ENCODE measurements at regions not wholly inside any gene's neighbourhood (a gene's known extent, or its start where the extent isn't known, plus 50 kb on each side); places are given as distances from the start of the nearest gene placed in this dataset.

GRCh38 chr5:96611946-96612345, 50.2 kb upstream of the CAST start:
- Histone ChIP-seq H3K4me1 (peaks cover 21% of the 10 kb centered on the region), H3K4me2 (no peak overlapping the region), H3K4me3 (no peak overlapping the region), H3K27ac (peak overlapping the region in 1 of 2 experiments; percentile 38; a peak in 2 of 6 replicates), H3K9me3 (0 out of 3 replicates have a peak, but pooled peaks cover 3% of the 10 kb centered on the region)
- 12% methylated on average over 2 of the region's 2 CpGs for WGBS (ENCODE audit: missing lambda C conversion rate)
- ATAC-seq: no peak
- POLR2A ChIA-PET: no interaction called here
- TF ChIP-seq RAD21 (conservative IDR thresholded peaks at IDR 0.05 in 1 of 2, IDR thresholded peaks at IDR 0.05 in 1 of 2) (peak; percentile 20 to 41; a peak in 3 of 5 replicates), POLR2AphosphoS2 (conservative IDR thresholded peaks at IDR 0.05; ENCODE audit: low read length) (no peak), SMC3 (IDR thresholded peaks at IDR 0.05) (0 out of 3 replicates have a peak, but pooled peaks have one; percentile 31), RARB (CRISPR knock-in tag; IDR thresholded peaks at IDR 0.05) (no peak), KDM5A (IDR thresholded peaks at IDR 0.05) (no peak)
- FAIRE-seq: no peak
- DNase-seq (ENCODE audit: low read depth in 1 of 2, low spot score in 1 of 2): no peak
- CTCF ChIA-PET: interaction anchor here (0.6 to 8.7 kb wide), 6 partner anchors 10 to 733 kb away, joined by 3 to 155 read pairs (median 8); no protein-coding TSS in a partner anchor
